K562 (cell line): ENCODE measurements at regions not wholly inside any gene's neighbourhood (a gene's known extent, or its start where the extent isn't known, plus 50 kb on each side); places are given as distances from the start of the nearest gene placed in this dataset.

Source experiments
- BRD4 ChIP-seq: fragments of 200-600 bp; sonication (generic); IDR thresholded peaks from 2 replicates; pipeline ENCODE4 v1.6.1; 2017; ENCODE audit warnings: inconsistent platforms
- DACH1 ChIP-seq: fragments of 450-650 bp; IDR thresholded peaks from 2 replicates; pipeline ENCODE4 v1.6.1; 2018; ENCODE audit not compliant: partially characterized antibody
- DPF2 ChIP-seq: fragments of 450-650 bp; IDR thresholded peaks from 2 replicates; pipeline ENCODE4 v1.6.1; 2016
- EP300 ChIP-seq: IDR thresholded peaks from 2 replicates; pipeline ENCODE4 v1.6.1; 2012; ENCODE audit warnings: low read length, improper control_type of control experiment
- EP400 ChIP-seq: fragments of 450-650 bp; IDR thresholded peaks from 2 replicates; pipeline ENCODE4 v1.6.1; 2017; ENCODE audit warnings: antibody characterized with exemption, mild to moderate bottlenecking, moderate library complexity
- ETV1 ChIP-seq: fragments of 450-650 bp; conservative IDR thresholded peaks from 2 replicates; pipeline ENCODE4 v1.6.1; 2016; ENCODE audit warnings: missing genetic modification characterization, control low read depth, low read depth, missing compliant biosample characterization
- KDM1A ChIP-seq, 2 experiments: fragments of 450-650 bp; IDR thresholded peaks; 2 replicates each; pipeline ENCODE4 v1.6.1; 2016; ENCODE audit warnings: mild to moderate bottlenecking in 2 of 2
- KDM5B ChIP-seq: fragments of 200-600 bp; sonication (generic); IDR thresholded peaks from 2 replicates; pipeline ENCODE4 v1.6.1; 2012; ENCODE audit warnings: low read depth, mild to moderate bottlenecking, moderate library complexity, low read length, control low read depth, inconsistent platforms; ENCODE audit not compliant: insufficient replicate concordance
- NFE2 ChIP-seq: IDR thresholded peaks from 2 replicates; pipeline ENCODE4 v1.6.1; 2014; ENCODE audit warnings: antibody characterized with exemption, low read depth
- ZKSCAN3 ChIP-seq: fragments of 250-450 bp; sonication (Bioruptor Pico); IDR thresholded peaks from 2 replicates; pipeline ENCODE4 v1.4.0; 2020
- ZKSCAN8 ChIP-seq: fragments of 200-800 bp; sonication (Bioruptor generic); IDR thresholded peaks from 2 replicates; pipeline ENCODE4 v1.6.1; 2016; ENCODE audit warnings: missing genetic modification characterization, missing compliant biosample characterization
- TF ChIP-seq, protein P1 (sequence below): sonication (generic); formaldehyde crosslinking; IDR thresholded peaks from 2 replicates; pipeline ENCODE4 v1.8.0; 2022; ENCODE audit warnings: missing genetic modification reagents, mild to moderate bottlenecking, borderline replicate concordance
- TF ChIP-seq, protein P2 (sequence below): fragments of 250-450 bp; sonication (Bioruptor Pico); IDR thresholded peaks from 2 replicates; pipeline ENCODE4 v1.9.0; 2021; ENCODE audit warnings: mild to moderate bottlenecking, inconsistent platforms
- TF ChIP-seq, protein P3 (sequence below), 2 experiments: IDR thresholded peaks in 1 of 2; conservative IDR thresholded peaks in 1 of 2; 2 replicates each; pipeline ENCODE4 v1.6.1; 2016; ENCODE audit warnings: low read depth in 2 of 2, mild to moderate bottlenecking in 1 of 2, missing compliant biosample characterization in 1 of 2, missing genetic modification characterization in 1 of 2, moderate library complexity in 1 of 2

DNA sequence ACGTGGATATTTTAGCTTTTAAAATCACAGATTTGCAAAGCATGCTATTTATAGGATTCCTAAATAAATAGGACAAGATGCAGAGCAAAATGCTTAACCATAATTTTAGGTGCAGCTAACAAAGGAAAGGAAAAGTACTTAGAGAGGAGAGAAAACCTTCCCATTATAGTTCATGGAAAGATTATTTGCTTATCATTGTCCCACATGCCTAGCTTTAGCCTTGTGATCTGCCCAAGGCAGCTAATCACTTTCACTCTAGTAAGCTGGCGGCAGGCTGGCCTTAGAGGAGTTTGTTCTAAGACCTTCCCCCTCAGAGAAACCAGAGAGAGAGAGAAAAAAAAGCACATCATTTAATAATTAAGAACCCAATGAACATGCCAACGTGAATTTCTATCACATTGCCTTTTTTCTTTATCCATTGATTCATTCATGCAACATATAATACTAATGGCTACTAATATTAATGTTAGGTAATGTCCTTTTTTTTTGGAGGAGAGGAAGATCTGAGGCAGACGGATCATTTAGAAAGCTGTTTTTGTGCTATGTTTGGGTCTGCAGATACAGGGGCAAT lies 274.6 kb downstream of the ARL4A start (continued):
- TF ChIP-seq, protein P1, sequence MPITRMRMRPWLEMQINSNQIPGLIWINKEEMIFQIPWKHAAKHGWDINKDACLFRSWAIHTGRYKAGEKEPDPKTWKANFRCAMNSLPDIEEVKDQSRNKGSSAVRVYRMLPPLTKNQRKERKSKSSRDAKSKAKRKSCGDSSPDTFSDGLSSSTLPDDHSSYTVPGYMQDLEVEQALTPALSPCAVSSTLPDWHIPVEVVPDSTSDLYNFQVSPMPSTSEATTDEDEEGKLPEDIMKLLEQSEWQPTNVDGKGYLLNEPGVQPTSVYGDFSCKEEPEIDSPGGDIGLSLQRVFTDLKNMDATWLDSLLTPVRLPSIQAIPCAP (CRISPR knock-in tag): no peak
- TF ChIP-seq DPF2: peak; percentile 80
- TF ChIP-seq EP400: no peak
- peak in 1 of 2 experiments; percentile 46; a peak in 2 of 4 replicates for TF ChIP-seq KDM1A (IDR thresholded peaks at IDR 0.05)
- TF ChIP-seq KDM5B: no peak
- TF ChIP-seq, protein P2, sequence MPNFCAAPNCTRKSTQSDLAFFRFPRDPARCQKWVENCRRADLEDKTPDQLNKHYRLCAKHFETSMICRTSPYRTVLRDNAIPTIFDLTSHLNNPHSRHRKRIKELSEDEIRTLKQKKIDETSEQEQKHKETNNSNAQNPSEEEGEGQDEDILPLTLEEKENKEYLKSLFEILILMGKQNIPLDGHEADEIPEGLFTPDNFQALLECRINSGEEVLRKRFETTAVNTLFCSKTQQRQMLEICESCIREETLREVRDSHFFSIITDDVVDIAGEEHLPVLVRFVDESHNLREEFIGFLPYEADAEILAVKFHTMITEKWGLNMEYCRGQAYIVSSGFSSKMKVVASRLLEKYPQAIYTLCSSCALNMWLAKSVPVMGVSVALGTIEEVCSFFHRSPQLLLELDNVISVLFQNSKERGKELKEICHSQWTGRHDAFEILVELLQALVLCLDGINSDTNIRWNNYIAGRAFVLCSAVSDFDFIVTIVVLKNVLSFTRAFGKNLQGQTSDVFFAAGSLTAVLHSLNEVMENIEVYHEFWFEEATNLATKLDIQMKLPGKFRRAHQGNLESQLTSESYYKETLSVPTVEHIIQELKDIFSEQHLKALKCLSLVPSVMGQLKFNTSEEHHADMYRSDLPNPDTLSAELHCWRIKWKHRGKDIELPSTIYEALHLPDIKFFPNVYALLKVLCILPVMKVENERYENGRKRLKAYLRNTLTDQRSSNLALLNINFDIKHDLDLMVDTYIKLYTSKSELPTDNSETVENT (CRISPR knock-in tag): no peak
- TF ChIP-seq ZKSCAN3 (CRISPR knock-in tag): no peak
- TF ChIP-seq EP300: peak; percentile 57; the same call in 1 of the 2 replicates
- TF ChIP-seq ZKSCAN8 (CRISPR knock-in tag): no peak
- no peak for TF ChIP-seq ETV1
- TF ChIP-seq BRD4: no peak
- TF ChIP-seq NFE2: 0 out of 2 replicates have a peak, but pooled peaks have one; percentile 18
- peak; percentile 8 for TF ChIP-seq DACH1
- TF ChIP-seq, protein P3, sequence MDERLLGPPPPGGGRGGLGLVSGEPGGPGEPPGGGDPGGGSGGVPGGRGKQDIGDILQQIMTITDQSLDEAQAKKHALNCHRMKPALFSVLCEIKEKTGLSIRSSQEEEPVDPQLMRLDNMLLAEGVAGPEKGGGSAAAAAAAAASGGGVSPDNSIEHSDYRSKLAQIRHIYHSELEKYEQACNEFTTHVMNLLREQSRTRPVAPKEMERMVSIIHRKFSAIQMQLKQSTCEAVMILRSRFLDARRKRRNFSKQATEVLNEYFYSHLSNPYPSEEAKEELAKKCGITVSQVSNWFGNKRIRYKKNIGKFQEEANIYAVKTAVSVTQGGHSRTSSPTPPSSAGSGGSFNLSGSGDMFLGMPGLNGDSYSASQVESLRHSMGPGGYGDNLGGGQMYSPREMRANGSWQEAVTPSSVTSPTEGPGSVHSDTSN (CRISPR knock-in tag; IDR thresholded peaks at IDR 0.05; ENCODE audit: low read depth): no peak
- TF ChIP-seq, protein P3 (tag; conservative IDR thresholded peaks at IDR 0.05; ENCODE audit: low read depth): 0 out of 2 replicates have a peak, but pooled peaks have one; percentile 13
